OCI-LY1 (cell line): ENCODE measurements at regions not wholly inside any gene's neighbourhood (a gene's known extent, or its start where the extent isn't known, plus 50 kb on each side); places are given as distances from the start of the nearest gene placed in this dataset.

ENCODE experiments used
- CTCF ChIP-seq: fragments of 200-600 bp; sonication (generic), shearing (Covaris generic); IDR thresholded peaks from 2 replicates; pipeline ENCODE4 v1.5.1; 2017; ENCODE audit warnings: mild to moderate bottlenecking, antibody characterized with exemption, low read length, moderate library complexity, mixed read lengths
- EZH2 ChIP-seq: fragments of 200-600 bp; sonication (generic), shearing (Covaris generic); IDR thresholded peaks from 2 replicates; pipeline ENCODE4 v1.8.0; 2017; ENCODE audit warnings: borderline replicate concordance, mixed run types, mild to moderate bottlenecking, antibody characterized with exemption, low read length, moderate library complexity, mixed read lengths

GRCh38 chr5:120152931-120153330 lies 311.2 kb upstream of the PRR16 start:
- TF ChIP-seq CTCF: no peak
- TF ChIP-seq EZH2: no peak
